HG02943 (cell line): ENCODE measurements at regions not wholly inside any gene's neighbourhood (a gene's known extent, or its start where the extent isn't known, plus 50 kb on each side); places are given as distances from the start of the nearest gene placed in this dataset.
"Not testable (repeated sequence)": the region's sequence is repeated elsewhere in the genome, so short reads cannot be mapped to it uniquely, and the experiment has no call there.

Experiments
- ATAC-seq: cut with Tn5 transposase; IDR thresholded peaks from one replicate; pipeline ENCODE4 v1.9.1; 2021; ENCODE audit warnings: mild to moderate bottlenecking, low read depth, moderate library complexity; ENCODE audit not compliant: unreplicated experiment

DNA sequence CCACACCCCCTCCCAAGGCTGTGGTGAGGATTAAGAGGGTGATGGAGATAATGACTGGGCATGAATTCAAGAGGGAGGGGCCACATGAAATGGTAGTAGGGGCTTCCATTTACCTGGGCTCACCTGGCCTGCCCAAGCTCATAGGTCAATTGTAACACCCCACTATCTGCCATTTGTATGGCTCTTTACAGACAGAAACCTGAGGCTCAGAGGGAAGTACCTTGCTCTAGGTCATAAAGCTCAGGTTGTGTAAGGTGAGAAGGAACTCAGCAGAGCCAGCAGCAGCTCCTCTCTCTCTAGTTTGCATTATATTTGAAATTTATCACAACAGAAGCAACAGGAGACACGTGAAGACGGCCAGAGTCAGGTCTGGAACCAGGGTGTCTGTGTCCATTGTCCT is 133.4 kb upstream of the ALDH1B1 start:
- no peak for ATAC-seq

DNA sequence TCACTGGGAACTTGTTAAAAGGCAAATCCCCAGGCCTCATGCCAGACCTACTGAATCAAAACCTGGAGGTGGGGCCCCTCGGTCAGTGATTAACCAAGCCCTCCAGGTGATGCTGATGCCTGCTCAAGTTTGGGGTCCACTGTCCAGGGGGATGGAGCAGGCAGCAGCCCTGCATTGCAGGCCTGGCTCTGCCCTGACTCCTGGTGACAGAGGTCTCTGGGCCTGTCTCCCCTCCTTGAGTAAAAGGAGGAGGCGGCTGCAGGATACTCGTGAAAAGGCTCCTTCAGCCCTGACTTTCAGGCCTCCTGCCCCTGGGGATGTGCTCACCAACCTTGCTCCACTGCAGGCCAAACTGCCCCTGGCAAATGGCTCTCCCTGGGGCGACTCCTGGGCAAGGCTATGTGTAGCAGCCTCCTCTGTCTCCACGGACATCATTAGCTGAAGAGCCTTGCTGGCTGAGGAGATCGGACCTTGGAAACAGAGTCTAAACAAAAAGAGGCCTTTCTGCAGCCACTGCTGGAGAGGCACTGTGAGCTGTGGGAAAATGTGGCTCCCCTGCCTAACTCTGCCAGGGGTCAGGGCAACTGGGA is 134.8 kb upstream of the ALDH1B1 start:
- ATAC-seq, result no peak

DNA sequence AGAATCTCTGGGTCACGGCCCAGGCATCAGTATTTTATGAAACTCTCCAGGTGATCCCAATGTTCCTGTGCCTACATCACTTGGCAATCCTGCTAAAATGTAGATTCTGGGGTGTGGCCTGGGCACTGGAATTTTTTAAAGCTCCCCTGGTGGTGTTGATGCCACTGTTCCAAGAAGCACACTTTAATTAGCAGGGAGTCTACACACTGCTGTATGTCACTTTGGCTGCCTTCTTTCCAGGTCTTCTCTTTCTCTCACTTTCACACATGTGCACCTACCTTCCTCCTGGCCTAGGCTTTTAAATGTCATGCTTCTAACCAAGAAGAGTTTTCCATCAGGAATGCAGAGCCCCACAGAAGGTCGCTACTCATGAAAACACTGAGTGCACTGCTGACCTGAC is 136.0 kb upstream of the ALDH1B1 start:
- no peak for ATAC-seq

DNA sequence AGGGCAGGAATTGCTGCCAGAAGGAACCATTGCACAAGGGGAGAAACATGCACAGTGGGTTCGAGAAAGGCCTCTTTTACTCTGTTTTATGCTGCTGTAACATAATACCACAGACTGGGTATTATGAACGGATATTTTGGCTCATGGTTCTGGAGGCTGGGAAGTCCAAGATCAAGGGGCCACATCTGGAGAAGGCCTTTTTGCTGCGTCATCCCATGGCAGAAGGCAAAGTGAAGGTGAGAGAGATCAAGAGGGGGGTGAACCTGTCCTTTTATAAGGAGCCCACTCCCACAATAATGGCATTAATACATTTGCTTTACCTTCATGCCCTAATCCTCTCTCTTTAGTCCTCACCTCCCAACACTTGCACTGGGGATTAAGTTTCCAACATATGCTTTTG is 136.9 kb upstream of the ALDH1B1 start:
- no peak for ATAC-seq

DNA sequence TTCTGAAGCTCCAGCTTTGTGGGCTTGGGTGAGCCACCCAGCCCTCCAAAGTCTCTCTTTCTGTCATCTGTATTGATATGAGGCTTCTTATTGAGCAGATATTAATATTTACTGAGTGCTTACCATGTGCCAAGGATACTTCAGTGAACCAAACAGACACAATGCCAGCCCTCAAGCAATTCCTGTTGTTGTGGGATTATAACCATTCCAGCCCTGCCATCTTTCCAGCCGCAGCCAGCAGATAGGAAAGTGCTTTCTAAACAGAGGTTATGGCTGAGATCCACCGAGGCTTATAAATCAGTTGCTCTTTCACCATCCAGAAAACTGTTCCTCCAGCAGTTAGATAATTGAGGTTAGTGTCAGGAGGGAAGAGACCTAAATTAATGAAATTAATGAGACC is 137.7 kb upstream of the ALDH1B1 start:
- ATAC-seq, result no peak

DNA sequence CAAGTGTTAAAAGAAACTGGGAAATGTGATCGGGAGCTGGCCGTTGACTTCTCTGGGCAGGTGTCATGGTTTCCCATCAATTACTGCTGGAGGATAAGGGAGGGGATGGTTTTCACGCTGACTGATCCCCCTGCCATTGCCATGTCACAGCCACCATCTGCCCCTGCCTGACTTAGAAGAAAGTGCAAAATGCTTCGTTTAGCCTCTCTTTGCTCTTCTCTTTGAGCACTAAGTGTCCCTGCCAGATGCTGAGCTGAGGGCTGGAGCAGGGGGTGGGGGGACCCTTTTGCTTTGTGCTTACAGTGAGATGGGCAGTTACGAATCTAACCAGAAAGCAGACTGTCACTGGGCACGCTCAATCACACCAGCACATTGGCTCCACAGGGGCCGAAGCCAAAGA is 138.4 kb upstream of the ALDH1B1 start:
- no peak for ATAC-seq

DNA sequence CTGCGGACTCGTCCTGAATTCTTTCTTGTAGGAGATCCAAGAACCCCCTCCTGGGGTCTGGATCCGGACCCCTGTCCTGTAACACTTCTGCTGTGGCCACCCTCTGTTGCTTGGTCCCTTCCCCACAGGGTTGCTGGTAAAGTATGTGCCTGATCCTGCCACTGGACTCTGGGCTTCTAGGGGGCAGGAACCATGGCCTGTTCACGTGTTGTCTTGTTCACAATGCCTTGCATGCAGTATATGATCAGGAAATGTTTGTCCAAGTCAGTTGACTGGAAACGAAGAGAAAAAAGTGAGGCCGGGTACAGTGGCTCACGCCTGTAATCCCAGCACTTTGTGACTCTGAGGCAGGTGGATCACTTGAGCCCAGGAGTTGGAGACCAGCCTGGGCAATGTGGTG is 139.3 kb upstream of the ALDH1B1 start:
- no peak for ATAC-seq

DNA sequence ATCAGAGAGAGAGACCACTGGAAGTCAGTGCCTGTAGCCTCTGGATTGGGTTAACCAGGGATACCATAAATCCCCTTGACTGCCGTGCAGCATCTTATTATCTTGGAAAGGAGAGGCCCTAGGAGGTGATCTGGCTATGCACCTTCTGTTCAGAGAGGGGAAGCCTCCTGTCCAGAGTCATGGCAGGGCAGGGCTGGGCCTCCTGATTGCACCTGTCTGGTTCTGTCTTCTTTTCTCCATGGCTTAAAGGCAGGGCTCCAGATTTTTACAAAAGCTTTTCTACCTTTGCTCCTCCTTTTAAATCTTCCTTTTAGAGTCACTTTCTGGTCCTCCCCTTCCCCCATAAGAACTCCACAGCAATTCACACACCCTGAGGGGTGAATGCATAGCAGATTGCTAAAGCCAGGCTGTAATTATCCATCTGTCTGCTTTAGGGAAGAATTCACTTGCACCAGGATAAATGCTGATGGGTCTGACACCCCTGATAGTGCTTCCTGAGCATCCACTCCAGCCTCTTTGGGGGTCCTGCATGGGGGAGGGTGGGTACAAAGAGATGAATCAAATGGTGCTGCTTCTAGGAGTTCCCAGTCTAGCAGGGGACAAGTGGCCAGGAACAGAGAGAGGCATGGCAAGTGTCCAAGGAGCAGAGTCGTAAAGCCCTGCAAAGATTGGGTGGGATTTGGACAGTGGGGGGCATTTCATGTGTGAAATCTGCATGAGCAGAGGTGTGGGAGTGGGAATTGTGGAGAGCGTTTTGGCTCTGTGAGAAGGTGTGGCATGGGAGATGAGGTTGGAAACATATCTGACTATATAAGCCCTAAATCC is 141.3 kb upstream of the ALDH1B1 start:
- no peak for ATAC-seq

DNA sequence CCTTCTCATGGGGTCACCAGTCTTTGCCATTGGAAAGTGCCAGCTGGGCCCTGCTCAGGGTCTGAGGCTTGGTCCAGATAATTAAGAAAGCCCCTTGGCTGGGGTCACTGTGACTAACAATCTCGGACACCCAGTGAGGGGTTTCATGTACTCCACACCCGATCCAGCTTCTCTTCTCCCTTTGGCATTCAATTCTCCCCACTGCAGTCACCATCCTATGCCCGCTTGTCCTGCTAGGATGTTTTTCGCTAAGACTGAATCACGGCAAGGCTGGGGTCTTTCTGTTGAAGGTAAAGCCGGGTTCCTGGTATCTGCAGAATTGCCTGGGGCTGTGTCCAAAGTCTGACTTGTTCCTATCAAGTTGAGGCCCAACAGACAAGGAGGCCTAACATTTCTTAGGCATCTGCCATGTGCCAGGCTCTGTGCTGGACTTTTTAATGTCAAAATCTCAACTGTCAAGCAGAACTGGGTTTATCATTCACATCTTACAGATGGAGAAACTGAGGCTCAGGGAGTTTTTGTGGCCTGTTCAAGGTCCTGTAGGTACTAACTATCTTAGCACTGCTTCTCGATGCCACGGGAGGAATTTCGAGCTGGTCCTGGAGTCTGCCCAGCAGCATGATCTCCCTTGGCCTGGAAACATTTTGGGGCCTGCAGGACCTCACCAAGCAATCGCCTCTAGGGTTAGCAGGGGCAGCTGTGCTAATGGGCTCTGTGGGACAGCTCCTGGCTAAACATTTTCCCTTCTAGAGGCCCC is 142.0 kb upstream of the ALDH1B1 start:
- no peak for ATAC-seq

DNA sequence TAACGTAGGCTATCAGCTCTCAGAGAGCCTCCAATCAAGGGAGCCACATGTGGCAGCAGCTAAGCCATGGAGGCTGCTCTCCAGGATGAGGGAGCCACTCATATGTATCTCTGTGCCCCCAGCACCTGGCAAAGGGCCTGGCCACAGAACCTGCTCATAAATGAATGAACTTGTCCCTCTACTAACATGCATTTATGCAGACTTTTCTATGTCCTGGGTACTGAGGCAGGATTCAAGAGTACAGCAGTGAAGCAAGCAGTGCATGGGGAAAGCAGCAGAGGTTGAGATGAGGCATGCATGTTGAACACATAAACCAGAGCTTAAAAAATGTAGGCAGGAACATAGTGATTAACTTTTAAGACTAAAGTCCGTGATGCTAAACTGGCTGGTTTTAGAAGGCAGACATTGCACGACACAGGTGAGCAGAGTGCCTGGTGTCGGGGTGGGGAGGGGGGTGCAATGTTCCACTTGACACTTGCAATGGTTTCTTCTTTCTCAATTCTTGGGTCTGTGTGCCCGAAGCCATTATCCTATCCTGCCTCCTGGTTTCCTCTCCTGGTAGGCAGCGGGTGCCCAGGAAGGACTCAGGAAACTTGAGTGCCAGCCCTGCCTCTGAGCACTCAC is 142.8 kb upstream of the ALDH1B1 start:
- ATAC-seq, result no peak

DNA sequence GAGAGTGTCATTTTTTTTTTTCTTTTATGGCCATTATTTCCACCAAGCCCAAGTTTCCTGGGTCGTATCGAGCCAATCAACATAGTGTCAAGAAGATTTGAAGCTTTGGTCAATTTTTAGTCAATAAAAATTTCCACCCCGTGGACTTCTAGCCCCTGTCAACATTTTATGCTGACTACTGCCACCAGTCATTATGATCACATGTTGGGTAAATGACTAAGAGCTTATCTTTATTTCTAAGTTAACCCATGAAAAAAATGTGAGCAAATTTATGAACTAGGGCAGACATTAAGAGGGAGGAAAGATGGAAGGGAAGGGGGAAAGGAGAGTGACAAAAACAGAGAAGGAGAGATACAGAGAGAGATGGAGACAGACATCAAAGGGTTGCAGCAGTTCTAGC is 143.5 kb upstream of the ALDH1B1 start:
- ATAC-seq, result no peak

DNA sequence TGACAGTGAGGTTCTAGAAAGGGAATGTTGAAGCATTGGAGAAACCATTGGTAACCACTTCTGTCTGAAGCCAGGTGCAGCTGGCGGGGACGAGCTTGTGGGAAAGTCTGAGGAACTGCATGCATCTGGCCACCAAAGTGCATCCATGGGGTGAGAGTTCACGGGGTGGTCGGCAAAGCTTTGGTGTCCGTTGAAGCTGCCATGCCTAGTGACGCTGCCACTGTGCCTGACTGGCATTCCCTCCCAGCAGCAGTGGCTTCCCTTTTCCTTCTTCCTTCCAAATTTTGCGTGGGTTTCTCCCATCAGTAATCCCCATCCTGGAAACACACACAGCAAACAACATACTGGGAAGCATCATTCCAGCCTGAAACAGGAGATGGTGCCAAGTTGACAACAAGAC is 145.7 kb upstream of the ALDH1B1 start:
- no peak for ATAC-seq

DNA sequence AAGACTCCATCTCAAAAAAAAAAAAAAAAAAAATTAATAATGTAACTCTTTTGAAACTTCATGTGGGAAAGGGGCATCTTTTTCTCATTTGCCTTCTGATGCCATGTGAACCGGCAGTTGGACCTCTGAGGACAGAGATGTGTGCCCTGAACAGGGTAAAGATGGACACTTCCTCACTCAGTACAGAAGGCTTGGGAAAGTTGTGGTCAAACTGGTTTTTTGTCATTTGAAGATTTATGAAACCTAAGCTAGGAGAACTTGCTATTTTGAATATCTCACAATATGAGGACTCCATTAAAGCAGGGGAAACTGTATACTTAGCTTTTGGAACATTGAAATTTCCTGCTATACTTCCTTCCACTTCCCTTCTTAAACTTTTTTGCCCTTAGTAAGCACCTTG is 147.5 kb upstream of the ALDH1B1 start:
- ATAC-seq, result no peak

DNA sequence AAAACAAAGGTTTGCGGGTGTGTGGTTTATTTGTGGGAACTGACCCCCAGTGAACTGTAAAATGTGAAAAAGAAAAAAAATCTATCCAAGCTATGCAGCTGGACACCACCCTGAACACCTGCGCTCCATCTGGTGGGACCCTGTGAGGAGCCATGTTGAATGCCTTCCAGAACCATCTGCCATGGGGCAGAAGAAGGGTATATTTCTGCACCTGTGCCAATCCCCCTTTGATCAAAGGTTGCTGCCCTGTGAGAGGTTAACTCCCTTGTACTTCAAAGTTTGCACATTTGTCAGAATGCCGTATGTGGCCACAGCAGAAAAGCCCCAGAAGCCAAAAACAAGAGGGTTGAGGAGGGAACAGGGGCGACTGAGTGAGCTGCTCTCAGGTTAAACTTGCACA is 148.5 kb upstream of the ALDH1B1 start:
- ATAC-seq, result no peak

DNA sequence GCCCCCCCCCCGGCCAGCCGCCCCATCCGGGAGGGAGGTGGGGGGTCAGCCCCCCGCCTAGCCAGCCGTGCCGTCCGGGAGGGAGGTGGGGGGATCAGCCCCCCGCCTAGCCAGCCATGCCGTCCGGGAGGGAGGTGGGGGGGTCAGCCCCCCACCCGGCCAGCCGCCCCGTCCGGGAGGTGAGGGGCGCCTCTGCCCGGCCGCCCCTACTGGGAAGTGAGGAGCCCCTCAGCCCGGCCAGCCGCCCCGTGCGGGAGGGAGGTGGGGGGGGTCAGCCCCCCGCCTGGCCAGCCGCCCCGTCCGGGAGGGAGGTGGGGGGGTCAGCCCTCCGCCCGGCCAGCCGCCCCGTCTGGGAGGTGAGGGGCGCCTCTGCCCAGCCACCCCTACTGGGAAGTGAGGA is 150.4 kb upstream of the ALDH1B1 start:
- not testable (repeated sequence) for ATAC-seq

DNA sequence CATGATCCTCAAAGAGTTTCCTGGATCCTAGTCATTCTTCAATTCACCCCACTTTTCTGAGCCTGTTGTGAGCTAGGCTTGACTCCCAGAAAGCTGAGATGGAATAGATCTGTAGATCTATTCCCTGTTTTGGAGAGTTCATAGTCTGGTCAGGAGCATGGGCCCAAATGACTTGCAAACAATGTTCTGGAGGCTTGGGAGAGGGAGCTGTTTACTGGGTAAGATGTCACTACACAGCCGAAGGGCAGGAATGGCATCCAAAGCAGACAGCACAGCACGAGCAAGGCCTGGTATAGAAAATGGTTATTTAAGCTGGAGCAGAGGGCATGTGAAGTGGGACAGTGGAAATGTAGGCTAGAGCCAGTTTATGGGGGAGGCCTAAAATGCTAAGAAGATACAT is 152.5 kb upstream of the ALDH1B1 start:
- no peak for ATAC-seq

DNA sequence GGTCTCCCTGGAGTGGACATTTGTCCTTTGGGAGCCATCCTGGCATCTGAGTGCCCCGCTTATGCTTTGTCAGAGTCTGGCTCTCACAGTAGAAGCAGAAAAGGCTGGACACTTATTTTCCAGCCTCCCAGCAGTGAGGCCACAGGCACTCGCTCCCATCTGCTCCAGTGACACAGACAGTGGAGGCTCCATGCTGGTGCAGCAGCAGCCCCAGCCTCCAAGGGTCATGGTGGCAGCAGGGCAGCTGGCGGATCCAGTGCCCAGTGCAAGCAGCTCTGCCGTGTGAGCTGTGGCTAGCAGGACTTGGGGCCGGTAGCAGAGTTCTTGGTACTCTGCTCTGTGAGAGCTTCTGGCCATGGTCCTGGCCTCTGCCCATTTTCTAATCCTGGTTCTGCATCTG is 157.3 kb upstream of the ALDH1B1 start:
- no peak for ATAC-seq

DNA sequence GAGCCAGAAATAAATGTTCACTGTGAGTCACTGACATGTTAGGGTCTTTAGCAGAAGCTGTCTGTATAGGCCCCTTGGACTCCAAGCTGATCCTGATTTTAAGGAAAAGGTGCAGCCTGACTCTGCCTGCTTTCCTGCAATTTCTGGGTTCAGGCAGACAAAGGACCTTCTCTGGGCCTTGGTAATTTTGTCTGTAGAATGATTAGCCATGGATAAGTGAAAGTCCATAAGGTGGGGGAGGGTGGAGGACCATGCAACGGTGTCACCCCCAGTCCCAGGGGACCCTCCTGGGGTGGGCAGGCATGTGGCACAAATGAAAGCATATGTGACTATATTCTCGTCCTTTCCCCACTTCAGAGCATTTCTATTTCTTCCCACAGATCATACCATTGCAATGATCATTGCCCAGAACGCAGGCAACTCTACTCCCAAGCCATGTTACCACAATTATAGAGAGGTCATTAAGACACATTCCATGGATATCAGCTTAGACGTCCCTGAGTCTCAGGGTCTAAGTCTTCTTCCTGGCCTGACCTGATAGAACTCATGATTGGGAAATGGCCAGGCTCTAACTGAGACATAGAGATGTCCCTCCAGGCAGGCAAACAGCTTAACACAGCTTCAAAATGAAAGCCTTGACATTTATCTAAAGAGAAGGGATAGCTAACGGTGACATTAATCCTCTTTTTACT is 157.9 kb upstream of the ALDH1B1 start:
- ATAC-seq, result no peak

DNA sequence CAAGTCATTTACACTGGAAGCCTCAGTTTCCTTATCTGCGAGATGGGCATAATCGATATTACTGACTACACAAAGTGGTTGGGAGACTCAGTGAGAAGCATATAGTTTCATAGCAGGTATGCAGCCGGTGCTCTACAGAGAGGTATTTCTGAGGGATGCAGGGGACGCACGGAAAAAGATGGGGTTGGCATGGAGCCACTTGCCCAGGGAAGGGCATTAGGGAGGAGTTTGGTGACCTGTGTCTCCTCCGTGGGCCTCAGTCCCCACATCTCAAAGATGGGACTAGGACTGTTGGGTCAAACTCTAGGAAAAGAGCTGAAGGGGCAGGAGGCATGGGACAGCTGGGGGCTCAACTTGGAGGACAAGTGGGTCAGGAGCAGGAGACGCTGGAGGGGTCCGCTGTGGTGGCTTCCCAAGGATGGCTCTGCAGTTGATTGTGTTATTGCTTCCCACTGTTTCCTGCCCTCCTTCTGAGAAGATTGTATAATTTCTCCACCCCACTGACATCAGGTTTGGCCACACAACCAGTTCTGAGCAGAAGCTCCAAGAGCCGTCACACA is 158.6 kb upstream of the ALDH1B1 start:
- no peak for ATAC-seq

DNA sequence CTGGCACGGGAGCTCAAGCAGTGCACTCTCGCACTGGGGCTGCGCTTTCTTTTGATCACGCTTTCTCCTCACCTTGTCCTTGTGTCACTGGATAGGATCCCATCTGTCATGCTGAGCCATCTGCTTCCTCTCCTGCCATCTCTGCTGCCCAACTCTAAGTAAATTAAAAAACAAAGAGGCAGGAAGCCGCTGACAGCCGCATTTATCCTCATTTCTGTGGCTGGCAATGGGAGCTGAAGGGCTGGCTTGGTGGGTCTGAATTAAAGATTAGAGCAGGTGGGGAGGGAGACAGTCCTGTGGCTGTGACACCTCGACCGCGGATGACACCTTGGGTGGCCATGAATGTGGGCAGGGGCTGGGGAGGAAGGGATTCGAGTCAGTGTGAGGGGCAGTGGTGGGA is 159.2 kb upstream of the ALDH1B1 start:
- no peak for ATAC-seq
